Glutamatergic neuron (in vitro differentiated cells): ENCODE measurements at regions not wholly inside any gene's neighbourhood (a gene's known extent, or its start where the extent isn't known, plus 50 kb on each side); places are given as distances from the start of the nearest gene placed in this dataset.

Experiments used
- DNase-seq: peaks from one replicate; pipeline ENCODE4 v3.0.0; 2022
- H3K27ac Mint-ChIP-seq: one replicate; pipeline ENCODE4 v1.8.0; 2020; ENCODE audit warnings: mild to moderate bottlenecking, mixed read lengths, inconsistent platforms; ENCODE audit not compliant: unreplicated experiment
- H3K27me3 Mint-ChIP-seq: one replicate; pipeline ENCODE4 v1.8.0; 2020; ENCODE audit warnings: mild to moderate bottlenecking, moderate library complexity, mixed read lengths, inconsistent platforms; ENCODE audit not compliant: unreplicated experiment
- H3K36me3 Mint-ChIP-seq: one replicate; pipeline ENCODE4 v1.8.0; 2020; ENCODE audit warnings: mild to moderate bottlenecking, mixed read lengths, inconsistent platforms; ENCODE audit not compliant: unreplicated experiment
- H3K4me1 Mint-ChIP-seq: one replicate; pipeline ENCODE4 v1.8.0; 2020; ENCODE audit warnings: mild to moderate bottlenecking, low read depth, mixed read lengths, inconsistent platforms; ENCODE audit not compliant: unreplicated experiment
- H3K4me3 Mint-ChIP-seq: one replicate; pipeline ENCODE4 v1.8.0; 2020; ENCODE audit warnings: mild to moderate bottlenecking, mixed read lengths, inconsistent platforms; ENCODE audit not compliant: unreplicated experiment
- H3K9me3 Mint-ChIP-seq: one replicate; pipeline ENCODE4 v1.8.0; 2020; ENCODE audit warnings: mild to moderate bottlenecking, moderate library complexity, mixed read lengths, inconsistent platforms; ENCODE audit not compliant: unreplicated experiment
- TF ChIP-seq, protein P1 (sequence below): fragments of 200-600 bp; sonication (generic); IDR thresholded peaks from one replicate; pipeline ENCODE4 v1.5.0; 2021; ENCODE audit not compliant: partially characterized antibody, unreplicated experiment

- H3K9me3 Mint-ChIP-seq: peaks cover 2% of the 10 kb centered on the region
Measured at GRCh38 chr19:32022044-32022640, 323.3 kb upstream of the ZNF507 start.

GRCh38 chr19:32022731-32023563 is 322.5 kb upstream of the ZNF507 start:
- Mint-ChIP-seq H3K4me1 (no peaks in the 10 kb centered on the region), H3K36me3 (peaks cover 11% of the 10 kb centered on the region), H3K9me3 (peaks cover 2% of the 10 kb centered on the region)

More at GRCh38 chr19:32022044-32022640, 323.3 kb upstream of the ZNF507 start:
- H3K4me3 Mint-ChIP-seq: no peak overlapping the region
- no peaks in the 10 kb centered on the region for H3K4me1 Mint-ChIP-seq
- H3K27ac Mint-ChIP-seq: no peak overlapping the region
- H3K27me3 Mint-ChIP-seq: no peaks in the 10 kb centered on the region
- H3K36me3 Mint-ChIP-seq: peaks cover 9% of the 10 kb centered on the region
- TF ChIP-seq, protein P1, sequence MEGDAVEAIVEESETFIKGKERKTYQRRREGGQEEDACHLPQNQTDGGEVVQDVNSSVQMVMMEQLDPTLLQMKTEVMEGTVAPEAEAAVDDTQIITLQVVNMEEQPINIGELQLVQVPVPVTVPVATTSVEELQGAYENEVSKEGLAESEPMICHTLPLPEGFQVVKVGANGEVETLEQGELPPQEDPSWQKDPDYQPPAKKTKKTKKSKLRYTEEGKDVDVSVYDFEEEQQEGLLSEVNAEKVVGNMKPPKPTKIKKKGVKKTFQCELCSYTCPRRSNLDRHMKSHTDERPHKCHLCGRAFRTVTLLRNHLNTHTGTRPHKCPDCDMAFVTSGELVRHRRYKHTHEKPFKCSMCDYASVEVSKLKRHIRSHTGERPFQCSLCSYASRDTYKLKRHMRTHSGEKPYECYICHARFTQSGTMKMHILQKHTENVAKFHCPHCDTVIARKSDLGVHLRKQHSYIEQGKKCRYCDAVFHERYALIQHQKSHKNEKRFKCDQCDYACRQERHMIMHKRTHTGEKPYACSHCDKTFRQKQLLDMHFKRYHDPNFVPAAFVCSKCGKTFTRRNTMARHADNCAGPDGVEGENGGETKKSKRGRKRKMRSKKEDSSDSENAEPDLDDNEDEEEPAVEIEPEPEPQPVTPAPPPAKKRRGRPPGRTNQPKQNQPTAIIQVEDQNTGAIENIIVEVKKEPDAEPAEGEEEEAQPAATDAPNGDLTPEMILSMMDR: no peak
- no peak for DNase-seq

DNA sequence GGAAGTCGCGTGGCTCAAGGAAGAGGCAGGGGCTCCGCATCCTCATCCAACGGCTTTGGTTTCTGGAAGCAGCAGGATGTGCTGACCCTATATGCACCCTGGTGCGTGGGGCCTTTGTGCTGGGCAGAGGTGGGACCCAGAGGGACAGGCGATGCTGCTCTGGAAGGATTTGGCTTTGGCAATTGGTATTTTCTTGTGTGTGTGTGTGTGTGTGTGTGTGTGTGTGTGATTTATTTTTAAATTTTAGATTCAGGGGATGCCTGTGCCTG is 321.9 kb upstream of the ZNF507 start:
- Mint-ChIP-seq H3K4me3 (no peak overlapping the region), H3K36me3 (peaks cover 11% of the 10 kb centered on the region), H3K4me1 (no peaks in the 10 kb centered on the region), H3K9me3 (peaks cover 2% of the 10 kb centered on the region), H3K27me3 (no peaks in the 10 kb centered on the region), H3K27ac (no peak overlapping the region)
- TF ChIP-seq, protein P1: no peak
- DNase-seq: no peak

More at GRCh38 chr19:32022731-32023563, 322.5 kb upstream of the ZNF507 start:
- TF ChIP-seq, protein P1: no peak
- no peak overlapping the region for H3K27ac Mint-ChIP-seq
- no peak for DNase-seq
- no peaks in the 10 kb centered on the region for H3K27me3 Mint-ChIP-seq
- no peak overlapping the region for H3K4me3 Mint-ChIP-seq

DNA sequence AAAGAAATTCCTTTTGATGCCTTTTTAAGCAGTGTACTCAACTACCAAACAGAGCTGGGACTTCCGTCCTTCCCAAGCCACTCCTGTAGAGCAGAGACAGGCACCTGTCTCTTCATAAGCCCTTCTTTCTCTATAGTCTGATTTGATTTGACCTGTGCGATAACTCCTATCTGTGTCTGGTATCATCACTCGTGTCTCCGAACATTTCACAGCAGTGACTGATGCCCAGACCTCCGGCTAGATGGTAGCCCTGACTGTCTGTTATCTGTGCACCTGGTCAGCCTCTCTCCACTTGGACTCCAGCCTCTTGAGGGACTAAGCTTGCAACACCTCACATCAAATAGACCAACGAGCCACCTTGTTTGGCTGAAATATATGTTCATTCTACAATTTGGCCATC is 316.2 kb upstream of the ZNF507 start:
- H3K4me3 Mint-ChIP-seq: no peak overlapping the region
- H3K27me3 Mint-ChIP-seq: peaks cover 1% of the 10 kb centered on the region

DNA sequence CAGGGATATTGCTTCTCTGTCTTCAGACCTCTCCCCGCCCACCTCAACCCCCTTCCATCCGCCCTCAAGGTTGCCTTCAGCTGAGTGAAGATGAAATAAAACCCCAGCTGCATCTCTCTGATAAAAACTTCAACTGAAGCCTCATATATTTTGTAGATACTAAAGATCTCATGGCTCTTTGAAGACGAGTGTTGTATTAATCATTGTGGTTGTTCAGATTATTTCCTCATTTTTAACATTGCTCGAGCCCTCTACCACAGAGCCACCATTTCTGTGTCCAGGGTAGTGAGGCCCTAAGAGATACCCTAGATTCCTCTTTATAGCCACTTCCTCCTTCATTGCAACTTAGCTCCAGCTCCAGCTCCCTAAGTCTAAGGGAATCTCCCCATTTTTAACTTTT is 312.8 kb upstream of the ZNF507 start:
- H3K27ac Mint-ChIP-seq: no peak overlapping the region

More for the DNA sequence above, 316.2 kb upstream of the ZNF507 start:
- peaks cover 11% of the 10 kb centered on the region for H3K36me3 Mint-ChIP-seq
- DNase-seq: no peak
- peaks cover 2% of the 10 kb centered on the region for H3K9me3 Mint-ChIP-seq
- TF ChIP-seq, protein P1: no peak
- no peak overlapping the region for H3K27ac Mint-ChIP-seq
- H3K4me1 Mint-ChIP-seq: no peaks in the 10 kb centered on the region

More for the DNA sequence above, 312.8 kb upstream of the ZNF507 start:
- DNase-seq: no peak
- peaks cover 1% of the 10 kb centered on the region for H3K27me3 Mint-ChIP-seq
- H3K9me3 Mint-ChIP-seq: no peaks in the 10 kb centered on the region
- H3K36me3 Mint-ChIP-seq: no peaks in the 10 kb centered on the region
- no peaks in the 10 kb centered on the region for H3K4me1 Mint-ChIP-seq
- TF ChIP-seq, protein P1: no peak
- no peak overlapping the region for H3K4me3 Mint-ChIP-seq
